HL-60 (cell line): ENCODE measurements at regions not wholly inside any gene's neighbourhood (a gene's known extent, or its start where the extent isn't known, plus 50 kb on each side); places are given as distances from the start of the nearest gene placed in this dataset.

Source experiments
- DNase-seq, 2 experiments: peaks; one replicate each; pipeline ENCODE4 v3.0.0-alpha.2; 2010 to 2020; ENCODE audit warnings: low read depth in 1 of 2, low spot score in 1 of 2
- H3K27ac ChIP-seq: fragments of 250-450 bp; sonication (Bioruptor Pico); replicated peaks from 2 replicates; pipeline ENCODE4 v1.5.1; 2020; ENCODE audit warnings: mild to moderate bottlenecking, moderate library complexity
- H3K27me3 ChIP-seq: fragments of 250-450 bp; sonication (Bioruptor Pico); 2 replicates; pipeline ENCODE4 v1.5.1; 2021; ENCODE audit warnings: mild to moderate bottlenecking, moderate library complexity; ENCODE audit not compliant: insufficient read depth, poor library complexity, severe bottlenecking
- H3K4me3 ChIP-seq: replicated peaks from 2 replicates; pipeline ENCODE4 v1.5.1; 2011; ENCODE audit warnings: mild to moderate bottlenecking, control low read depth, low read length; ENCODE audit not compliant: insufficient read depth
- CTCF ChIP-seq: IDR thresholded peaks from one replicate; pipeline ENCODE4 v1.5.1; 2011; ENCODE audit warnings: low read length, control low read depth, inconsistent platforms; ENCODE audit not compliant: insufficient read depth
- GABPA ChIP-seq: IDR thresholded peaks from 2 replicates; pipeline ENCODE4 v1.6.1; 2012; ENCODE audit warnings: low read depth
- POLR2AphosphoS5 ChIP-seq: IDR thresholded peaks from 2 replicates; pipeline ENCODE4 v1.6.1; 2012; ENCODE audit warnings: low read depth
- REST ChIP-seq: IDR thresholded peaks from 2 replicates; pipeline ENCODE4 v1.6.1; 2012; ENCODE audit warnings: low read depth; ENCODE audit not compliant: insufficient replicate concordance
- SPI1 ChIP-seq: IDR thresholded peaks from 2 replicates; pipeline ENCODE4 v1.6.1; 2012; ENCODE audit warnings: low read depth, mild to moderate bottlenecking, borderline replicate concordance

GRCh38 chr15:25557926-25558325 is 119.1 kb upstream of the UBE3A start:
- TF ChIP-seq SPI1 (no peak), POLR2AphosphoS5 (no peak), REST (no peak), GABPA (no peak), CTCF (no peak)
- Histone ChIP-seq H3K27ac (no peak overlapping the region), H3K4me3 (no peak overlapping the region), H3K27me3 (no peaks in the 10 kb centered on the region)
- DNase-seq, result no peak

- Histone ChIP-seq H3K27me3 (no peaks in the 10 kb centered on the region), H3K4me3 (no peak overlapping the region), H3K27ac (no peak overlapping the region)
- DNase-seq, result no peak
- TF ChIP-seq GABPA, result no peak
- no peak for TF ChIP-seq POLR2AphosphoS5
- TF ChIP-seq SPI1, result no peak
- no peak for TF ChIP-seq REST
- TF ChIP-seq CTCF, result no peak
Measured at GRCh38 chr15:25556136-25556535, 117.3 kb upstream of the UBE3A start.

GRCh38 chr15:25554640-25555039 is 115.8 kb upstream of the UBE3A start:
- no peak overlapping the region for H3K27ac ChIP-seq
- H3K27me3 ChIP-seq, result no peaks in the 10 kb centered on the region
- TF ChIP-seq GABPA, result no peak
- TF ChIP-seq SPI1, result no peak
- TF ChIP-seq REST, result no peak
- no peak for TF ChIP-seq CTCF
- TF ChIP-seq POLR2AphosphoS5, result no peak
- no peak overlapping the region for H3K4me3 ChIP-seq
- DNase-seq, result no peak
